Transverse colon (tissue), 4 donors: ENCODE measurements at regions not wholly inside any gene's neighbourhood (a gene's known extent, or its start where the extent isn't known, plus 50 kb on each side); places are given as distances from the start of the nearest gene placed in this dataset.

ENCODE experiments used
- DNase-seq: peaks from one replicate; pipeline ENCODE4 v3.0.0-alpha.2; 2019
- H3K27ac ChIP-seq, 4 donors: fragments of 200-600 bp; sonication (generic); 2 replicates each; pipeline ENCODE4 v1.5.1; 2016 to 2018; ENCODE audit warnings: inconsistent platforms in 4 of 4
- H3K27me3 ChIP-seq: fragments of 200-600 bp; sonication (generic); 2 replicates; pipeline ENCODE4 v1.5.1; 2017; ENCODE audit warnings: inconsistent platforms
- H3K36me3 ChIP-seq, 4 donors: fragments of 200-600 bp; sonication (generic); 2 replicates each; pipeline ENCODE4 v1.5.1; 2017 to 2019; ENCODE audit warnings: inconsistent platforms in 4 of 4
- H3K4me1 ChIP-seq, 4 donors: fragments of 200-600 bp; sonication (generic); 2 replicates each; pipeline ENCODE4 v1.5.1; 2017 to 2020; ENCODE audit warnings: inconsistent platforms in 4 of 4
- H3K4me3 ChIP-seq, 4 donors: fragments of 200-600 bp; sonication (generic); 1 replicate in 1 of 4; 2 replicates in 3 of 4; pipeline versions ENCODE4 v1.5.1 to v1.6.1; 2017 to 2019; ENCODE audit warnings: inconsistent platforms in 4 of 4
- H3K9me3 ChIP-seq, 2 donors: fragments of 200-600 bp; sonication (generic); 2 replicates each; pipeline ENCODE4 v1.5.1; 2017 to 2019; ENCODE audit warnings: inconsistent platforms in 2 of 2
- EP300 ChIP-seq: sonication (generic); formaldehyde crosslinking; IDR thresholded peaks from one replicate; pipeline ENCODE4 v1.6.1; 2017; ENCODE audit warnings: antibody characterized with exemption, low read depth
- POLR2A ChIP-seq: fragments of 450-650 bp; IDR thresholded peaks from one replicate; pipeline ENCODE4 v1.6.1; 2016; ENCODE audit warnings: antibody characterized with exemption, mild to moderate bottlenecking, moderate library complexity
- POLR2AphosphoS5 ChIP-seq, 3 donors: sonication (generic); formaldehyde crosslinking; IDR thresholded peaks; one replicate each; pipeline ENCODE4 v1.6.1; 2016; ENCODE audit warnings: antibody characterized with exemption in 3 of 3
- WGBS, 2 donors: methylation state at CpG; one replicate each; pipeline ENCODE4 v1.1.5; 2018; ENCODE audit warnings: low coverage in 1 of 2; 5-methylcytosine and 5-hydroxymethylcytosine counted together
- in situ Hi-C, 4 donors: fragments of 200-750 bp; cut with MboI; loops; one replicate each; pipeline versions ENCODE4 v1.15.0 to v1.15.1; 2017; ENCODE audit warnings: low sequenced_read_pairs in 3 of 4, low pct_ligation_motif_present in 1 of 4, low pct_unique_long_range_greater_than_20kb in 1 of 4
- intact Hi-C: fragments of 100-400 bp; cut with DNase I; formaldehyde crosslinking; loops from one replicate; pipeline ENCODE4 v1.15.1; 2023; ENCODE audit warnings: low total_unique reads
- TF ChIP-seq, protein P1 (sequence below), 5 experiments: fragments of 200-600 bp in 3 of 5; fragments of 450-650 bp in 2 of 5; sonication (generic) in 3 of 5; IDR thresholded peaks; 1 replicate in 2 of 5; 2 replicates in 3 of 5; pipeline ENCODE4 v1.5.1; 2016 to 2017; ENCODE audit warnings: antibody characterized with exemption in 5 of 5, inconsistent platforms in 3 of 5, mild to moderate bottlenecking in 2 of 5, moderate library complexity in 1 of 5

DNA sequence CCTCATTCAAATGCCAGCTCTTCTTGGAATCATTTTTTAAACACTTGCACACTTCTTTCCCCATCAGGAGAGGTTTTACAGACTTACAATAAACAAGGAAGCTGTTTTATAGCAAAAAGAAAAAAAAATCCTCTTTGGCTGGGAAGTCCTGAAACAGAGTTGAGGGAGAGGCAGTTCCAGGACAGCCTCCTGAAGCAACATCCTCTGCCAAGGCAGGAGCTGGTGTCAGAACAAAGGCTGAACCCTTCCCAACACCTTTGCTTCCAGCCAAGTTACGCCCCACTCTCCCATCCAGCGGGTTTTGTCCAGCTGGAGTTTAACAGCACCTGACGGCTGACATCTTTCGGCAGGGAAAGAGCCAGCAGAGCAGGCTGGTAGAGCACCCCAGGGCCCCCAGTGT, 287.8 kb downstream of the RRAGC start:
- H3K36me3 ChIP-seq: no peaks in the 10 kb centered on the region
- no peak overlapping the region for H3K4me3 ChIP-seq
- H3K27ac ChIP-seq: no peak overlapping the region
- intact Hi-C loops (no loop called here), in situ Hi-C loops (no loop called here)
- no peak for TF ChIP-seq POLR2AphosphoS5 (IDR thresholded peaks at IDR 0.05)
- TF ChIP-seq, protein P1, sequence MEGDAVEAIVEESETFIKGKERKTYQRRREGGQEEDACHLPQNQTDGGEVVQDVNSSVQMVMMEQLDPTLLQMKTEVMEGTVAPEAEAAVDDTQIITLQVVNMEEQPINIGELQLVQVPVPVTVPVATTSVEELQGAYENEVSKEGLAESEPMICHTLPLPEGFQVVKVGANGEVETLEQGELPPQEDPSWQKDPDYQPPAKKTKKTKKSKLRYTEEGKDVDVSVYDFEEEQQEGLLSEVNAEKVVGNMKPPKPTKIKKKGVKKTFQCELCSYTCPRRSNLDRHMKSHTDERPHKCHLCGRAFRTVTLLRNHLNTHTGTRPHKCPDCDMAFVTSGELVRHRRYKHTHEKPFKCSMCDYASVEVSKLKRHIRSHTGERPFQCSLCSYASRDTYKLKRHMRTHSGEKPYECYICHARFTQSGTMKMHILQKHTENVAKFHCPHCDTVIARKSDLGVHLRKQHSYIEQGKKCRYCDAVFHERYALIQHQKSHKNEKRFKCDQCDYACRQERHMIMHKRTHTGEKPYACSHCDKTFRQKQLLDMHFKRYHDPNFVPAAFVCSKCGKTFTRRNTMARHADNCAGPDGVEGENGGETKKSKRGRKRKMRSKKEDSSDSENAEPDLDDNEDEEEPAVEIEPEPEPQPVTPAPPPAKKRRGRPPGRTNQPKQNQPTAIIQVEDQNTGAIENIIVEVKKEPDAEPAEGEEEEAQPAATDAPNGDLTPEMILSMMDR (IDR thresholded peaks at IDR 0.05): no peak
- no peak for TF ChIP-seq EP300
- no peak for TF ChIP-seq POLR2A
- H3K27me3 ChIP-seq: peaks cover 15% of the 10 kb centered on the region
- DNase-seq: no peak
- H3K4me1 ChIP-seq: no peaks in the 10 kb centered on the region
- no peaks in the 10 kb centered on the region for H3K9me3 ChIP-seq
- 29% methylated on average over 4 of the region's 4 CpGs; no CpG with 5 or more reads in 1 of the 2 donors for WGBS, 2 donors

DNA sequence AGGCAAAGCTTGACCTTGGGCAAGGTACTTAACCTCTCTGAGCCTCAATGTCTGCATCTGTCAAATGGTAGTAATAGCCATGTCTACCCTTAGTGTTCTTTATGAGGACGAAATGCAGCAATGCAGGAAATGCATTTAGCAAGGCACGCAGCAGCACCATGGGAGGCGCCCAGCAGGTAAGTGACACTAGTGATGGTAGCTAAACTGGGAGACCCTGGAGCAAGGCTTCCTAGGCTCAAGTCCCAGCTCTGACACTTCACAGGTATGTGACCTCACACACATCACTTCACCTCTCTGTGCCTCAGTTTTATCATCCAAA, 289.0 kb downstream of the RRAGC start:
- Histone ChIP-seq H3K4me1 (no peaks in the 10 kb centered on the region), H3K36me3 (no peaks in the 10 kb centered on the region), H3K9me3 (no peaks in the 10 kb centered on the region), H3K27ac (no peak overlapping the region), H3K4me3 (no peak overlapping the region), H3K27me3 (peaks cover 7% of the 10 kb centered on the region)
- 71% methylated on average over 3 of the region's 3 CpGs; no CpG with 5 or more reads in 1 of the 2 donors for WGBS, 2 donors
- intact Hi-C loops (no loop called here), in situ Hi-C loops (no loop called here)
- no peak for DNase-seq
- no peak for TF ChIP-seq POLR2A
- TF ChIP-seq, protein P1 (IDR thresholded peaks at IDR 0.05): no peak
- TF ChIP-seq EP300: no peak
- TF ChIP-seq POLR2AphosphoS5 (IDR thresholded peaks at IDR 0.05): no peak

DNA sequence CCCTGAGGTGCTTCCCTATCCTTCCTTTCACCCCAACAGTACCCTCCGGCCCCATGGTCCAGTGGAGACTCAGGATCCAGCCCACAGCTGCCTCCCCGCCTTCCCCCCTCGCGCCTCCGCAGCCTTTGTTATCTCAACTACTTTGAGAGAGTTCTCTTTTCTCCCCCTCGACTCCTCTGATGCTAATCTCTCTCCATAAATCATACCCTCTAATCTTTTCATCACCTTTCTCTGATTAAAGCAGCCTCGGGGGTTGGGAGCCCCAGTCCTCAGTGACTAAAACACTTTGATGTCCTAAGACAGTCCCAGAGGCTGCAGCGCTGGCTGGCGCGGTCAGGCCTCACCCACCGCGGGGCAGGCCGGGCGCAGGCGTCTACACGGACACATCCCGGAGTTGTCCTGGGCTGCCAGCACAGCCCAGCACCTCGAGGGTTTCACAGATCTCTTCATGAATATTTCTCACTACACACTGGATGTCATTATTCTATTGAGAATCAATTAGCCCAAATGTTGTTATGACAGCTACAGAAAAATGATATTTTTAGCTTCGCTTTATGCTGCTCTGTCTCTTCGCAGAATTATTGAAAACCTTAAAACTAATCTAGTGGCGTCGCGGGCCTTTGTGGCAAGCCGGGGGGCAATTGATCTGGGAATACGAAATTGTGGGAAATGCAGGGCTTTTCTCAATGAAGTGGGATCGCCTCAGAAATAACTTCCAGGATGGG, 289.5 kb downstream of the RRAGC start:
- no peaks in the 10 kb centered on the region for H3K9me3 ChIP-seq
- H3K4me3 ChIP-seq: no peak overlapping the region
- H3K4me1 ChIP-seq: no peaks in the 10 kb centered on the region
- 76 to 89% methylated on average over 8 to 26 of the region's 26 CpGs for WGBS, 2 donors
- intact Hi-C loops (no loop called here), in situ Hi-C loops (no loop called here)
- H3K27me3 ChIP-seq: peaks cover 7% of the 10 kb centered on the region
- DNase-seq: no peak
- H3K27ac ChIP-seq: no peak overlapping the region
- no peak for TF ChIP-seq POLR2AphosphoS5 (IDR thresholded peaks at IDR 0.05)
- no peak for TF ChIP-seq POLR2A
- TF ChIP-seq, protein P1 (IDR thresholded peaks at IDR 0.05): no peak
- TF ChIP-seq EP300: no peak
- no peaks in the 10 kb centered on the region for H3K36me3 ChIP-seq

DNA sequence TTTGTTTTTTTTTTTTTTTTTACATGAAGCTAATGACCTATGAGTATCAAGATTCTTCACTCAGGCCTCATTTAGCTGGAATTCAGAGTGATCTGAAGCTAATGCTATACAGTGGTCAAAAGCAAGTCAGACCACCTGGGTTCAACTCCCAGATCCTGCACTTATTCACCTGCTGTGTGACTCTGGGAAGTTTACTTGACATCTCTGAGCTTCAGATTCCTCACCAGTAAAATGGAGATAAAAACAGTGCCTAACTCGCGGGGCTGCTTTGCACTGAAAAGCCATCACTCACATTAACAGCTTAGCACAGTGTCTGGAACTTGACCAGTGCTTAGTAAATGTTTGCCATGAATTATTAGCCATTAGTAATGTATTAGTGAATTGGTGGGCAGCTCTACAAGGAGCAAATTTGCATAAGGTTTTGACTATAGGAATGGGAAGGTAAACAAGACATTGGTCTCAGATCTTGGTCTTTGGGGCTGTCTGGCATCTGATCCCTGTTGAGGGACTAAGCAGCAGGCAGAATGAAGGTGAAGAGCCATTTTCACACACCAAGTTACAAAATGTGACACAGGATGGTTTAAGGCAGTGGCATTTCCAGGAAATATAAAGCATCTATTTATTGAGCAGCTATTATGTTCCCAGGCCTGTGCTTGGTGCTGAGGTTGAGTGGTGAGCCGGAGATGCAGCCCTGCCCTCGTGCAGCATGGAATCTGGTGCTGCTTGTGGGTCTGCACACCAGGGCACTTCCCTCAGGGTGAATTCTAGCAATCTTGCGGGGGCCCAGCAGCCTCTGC, 291.3 kb downstream of the RRAGC start:
- H3K4me3 ChIP-seq: no peak overlapping the region
- H3K27me3 ChIP-seq: peaks cover 11% of the 10 kb centered on the region
- H3K36me3 ChIP-seq: no peaks in the 10 kb centered on the region
- H3K9me3 ChIP-seq: no peaks in the 10 kb centered on the region
- no peak for DNase-seq
- intact Hi-C loops: no loop called here
- 83% methylated on average over 5 of the region's 5 CpGs; no CpG with 5 or more reads in 1 of the 2 donors for WGBS, 2 donors
- in situ Hi-C loops: no loop called here
- no peaks in the 10 kb centered on the region for H3K4me1 ChIP-seq
- TF ChIP-seq POLR2A (no peak), EP300 (no peak), POLR2AphosphoS5 (IDR thresholded peaks at IDR 0.05) (no peak)
- TF ChIP-seq, protein P1 (IDR thresholded peaks at IDR 0.05): no peak
- no peak overlapping the region for H3K27ac ChIP-seq
